WERI-Rb-1 (cell line): ENCODE measurements at regions not wholly inside any gene's neighbourhood (a gene's known extent, or its start where the extent isn't known, plus 50 kb on each side); places are given as distances from the start of the nearest gene placed in this dataset.
"Not testable (repeated sequence)": the region's sequence is repeated elsewhere in the genome, so short reads cannot be mapped to it uniquely, and the experiment has no call there.

Source experiments
- DNase-seq: peaks from one replicate; pipeline ENCODE4 v3.0.0-alpha.2; 2020
- H3K27ac ChIP-seq: fragments of 250-450 bp; sonication (Bioruptor Pico); 2 replicates; pipeline ENCODE4 v1.5.1; 2020; ENCODE audit warnings: mild to moderate bottlenecking, moderate library complexity
- H3K27me3 ChIP-seq: fragments of 250-450 bp; sonication (Bioruptor Pico); 2 replicates; pipeline ENCODE4 v1.5.1; 2021; ENCODE audit warnings: mild to moderate bottlenecking, low read depth, moderate library complexity; ENCODE audit not compliant: insufficient read depth, severe bottlenecking
- H3K36me3 ChIP-seq: fragments of 250-450 bp; sonication (Bioruptor Pico); 2 replicates; pipeline ENCODE4 v1.5.1; 2020; ENCODE audit warnings: mild to moderate bottlenecking, moderate library complexity
- H3K4me3 ChIP-seq: 2 replicates; pipeline ENCODE4 v1.5.1; 2011; ENCODE audit warnings: low read depth, mild to moderate bottlenecking, control low read depth, low read length
- H3K9me3 ChIP-seq: fragments of 250-450 bp; sonication (Bioruptor Pico); 2 replicates; pipeline ENCODE4 v1.5.1; 2021; ENCODE audit warnings: mild to moderate bottlenecking, moderate library complexity; ENCODE audit not compliant: severe bottlenecking
- TF ChIP-seq, protein P1 (sequence below): IDR thresholded peaks from 2 replicates; pipeline ENCODE4 v1.5.1; 2011; ENCODE audit warnings: low read depth, mild to moderate bottlenecking, control low read depth, inconsistent platforms, low read length

DNA sequence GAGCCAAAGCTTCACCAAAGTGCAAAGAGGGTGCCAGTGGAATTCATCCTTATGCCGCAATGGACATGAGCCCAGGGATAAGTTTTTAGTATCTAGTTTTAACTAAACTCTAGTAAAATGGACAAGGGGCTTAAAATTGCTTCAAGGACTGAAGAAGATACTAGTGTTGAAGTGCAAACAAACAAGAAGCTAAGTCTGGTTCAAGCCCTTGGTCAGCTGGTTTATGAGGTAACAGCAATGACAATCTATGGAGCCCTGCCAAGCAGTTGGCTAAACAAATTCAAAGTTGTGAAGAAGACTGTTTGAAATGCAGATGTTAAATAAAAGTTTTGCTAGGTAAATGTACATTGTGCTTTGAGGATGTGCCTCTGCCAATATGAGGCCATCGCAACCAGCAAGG, 209.4 kb downstream of the KTN1 start:
- Histone ChIP-seq H3K36me3 (no peaks in the 10 kb centered on the region), H3K4me3 (no peak overlapping the region)
- TF ChIP-seq, protein P1, sequence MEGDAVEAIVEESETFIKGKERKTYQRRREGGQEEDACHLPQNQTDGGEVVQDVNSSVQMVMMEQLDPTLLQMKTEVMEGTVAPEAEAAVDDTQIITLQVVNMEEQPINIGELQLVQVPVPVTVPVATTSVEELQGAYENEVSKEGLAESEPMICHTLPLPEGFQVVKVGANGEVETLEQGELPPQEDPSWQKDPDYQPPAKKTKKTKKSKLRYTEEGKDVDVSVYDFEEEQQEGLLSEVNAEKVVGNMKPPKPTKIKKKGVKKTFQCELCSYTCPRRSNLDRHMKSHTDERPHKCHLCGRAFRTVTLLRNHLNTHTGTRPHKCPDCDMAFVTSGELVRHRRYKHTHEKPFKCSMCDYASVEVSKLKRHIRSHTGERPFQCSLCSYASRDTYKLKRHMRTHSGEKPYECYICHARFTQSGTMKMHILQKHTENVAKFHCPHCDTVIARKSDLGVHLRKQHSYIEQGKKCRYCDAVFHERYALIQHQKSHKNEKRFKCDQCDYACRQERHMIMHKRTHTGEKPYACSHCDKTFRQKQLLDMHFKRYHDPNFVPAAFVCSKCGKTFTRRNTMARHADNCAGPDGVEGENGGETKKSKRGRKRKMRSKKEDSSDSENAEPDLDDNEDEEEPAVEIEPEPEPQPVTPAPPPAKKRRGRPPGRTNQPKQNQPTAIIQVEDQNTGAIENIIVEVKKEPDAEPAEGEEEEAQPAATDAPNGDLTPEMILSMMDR: no peak

DNA sequence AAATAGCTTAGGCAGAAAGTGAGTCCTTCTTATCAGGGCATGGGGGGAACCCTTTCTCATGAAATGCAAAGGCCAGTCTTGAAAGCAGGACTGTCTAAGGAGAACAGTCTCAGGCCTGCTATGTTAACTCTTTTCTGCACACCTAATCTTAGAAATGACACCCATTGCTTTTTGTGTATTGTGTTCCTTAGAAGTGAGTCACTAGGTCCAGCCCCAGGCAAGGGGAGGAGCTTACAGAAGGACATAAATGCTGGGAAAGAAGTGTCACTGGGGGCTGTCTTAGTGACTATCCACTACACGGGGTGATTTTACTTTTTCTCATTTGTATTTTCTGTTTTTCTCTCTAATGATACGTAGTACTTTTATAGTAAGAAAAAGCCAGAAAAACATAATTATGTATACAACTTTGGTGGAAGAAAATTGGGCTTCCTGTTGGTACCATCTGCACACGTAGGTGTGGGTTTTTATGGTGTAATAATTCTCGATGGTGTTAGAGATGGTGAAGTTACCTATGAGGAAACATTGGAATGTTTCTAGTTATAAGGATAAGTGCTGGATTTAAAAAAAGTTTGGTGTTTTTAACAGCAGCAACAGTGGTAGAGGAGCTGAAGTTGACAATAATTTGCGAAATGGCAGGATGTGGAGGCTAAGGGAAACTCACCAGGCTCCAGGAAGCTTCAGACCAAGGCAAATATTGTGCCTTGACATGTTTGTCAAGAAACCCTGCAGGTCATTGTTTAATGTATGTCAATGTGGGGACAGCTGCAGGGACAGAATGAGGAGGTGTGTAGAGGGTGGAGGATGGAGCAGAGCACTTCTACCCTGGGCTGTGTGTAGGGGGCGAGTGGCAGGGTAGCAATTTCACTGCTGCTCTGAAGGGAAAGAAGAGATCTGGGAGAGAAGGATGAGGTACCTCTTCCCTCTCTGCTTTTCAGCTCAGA, 214.9 kb downstream of the KTN1 start:
- Histone ChIP-seq H3K27ac (no peak overlapping the region), H3K4me3 (no peak overlapping the region), H3K36me3 (no peaks in the 10 kb centered on the region), H3K27me3 (no peaks in the 10 kb centered on the region), H3K9me3 (no peaks in the 10 kb centered on the region)
- no peak for DNase-seq
- TF ChIP-seq, protein P1: no peak

More for the DNA sequence above, 209.4 kb downstream of the KTN1 start:
- Histone ChIP-seq H3K27ac (no peak overlapping the region), H3K9me3 (no peaks in the 10 kb centered on the region), H3K27me3 (no peaks in the 10 kb centered on the region)
- no peak for DNase-seq

DNA sequence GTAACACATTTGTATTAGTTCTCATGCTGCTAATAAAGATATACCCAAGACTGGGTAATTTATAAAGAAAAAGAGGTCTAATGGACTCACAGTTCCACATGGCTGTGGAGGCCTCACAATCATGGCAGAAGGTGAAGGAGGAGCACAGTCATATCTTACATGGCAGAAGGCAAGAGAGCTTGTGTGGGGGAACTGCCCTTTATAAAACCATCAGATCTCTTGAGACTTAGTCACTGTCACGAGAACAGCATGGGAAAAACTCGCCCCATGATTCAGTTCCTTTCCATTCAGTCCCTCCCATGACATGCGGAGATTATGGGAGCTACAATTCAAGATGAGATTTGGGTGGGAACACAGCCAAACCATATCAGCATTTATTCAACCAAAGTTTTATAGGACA, 216.5 kb downstream of the KTN1 start:
- not testable (repeated sequence) for H3K36me3 ChIP-seq, H3K27me3 ChIP-seq, H3K4me3 ChIP-seq, H3K27ac ChIP-seq, DNase-seq, H3K9me3 ChIP-seq

DNA sequence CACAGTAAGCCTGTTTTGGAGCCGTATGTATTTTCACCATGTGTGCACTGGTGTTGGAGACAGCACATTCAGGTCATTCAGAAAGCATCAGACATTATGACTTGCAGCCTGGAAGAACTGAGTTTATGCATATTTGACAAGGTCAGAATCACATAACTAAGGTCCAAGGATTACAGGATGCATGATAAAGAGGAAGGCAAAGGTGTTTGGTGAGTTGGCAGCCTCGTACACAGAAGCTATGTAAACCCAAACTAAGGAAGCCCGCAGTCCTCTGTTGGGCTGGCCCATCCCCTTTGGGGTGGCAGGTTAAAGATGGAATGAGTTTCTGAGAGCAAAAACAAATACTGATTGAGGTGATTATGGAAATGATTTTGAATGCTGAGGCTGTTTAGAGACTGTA, 218.4 kb downstream of the KTN1 start:
- TF ChIP-seq, protein P1: no peak
- H3K9me3 ChIP-seq: no peaks in the 10 kb centered on the region
- no peak overlapping the region for H3K4me3 ChIP-seq
- H3K27me3 ChIP-seq: no peaks in the 10 kb centered on the region
- DNase-seq: no peak
- no peak overlapping the region for H3K27ac ChIP-seq
- H3K36me3 ChIP-seq: no peaks in the 10 kb centered on the region

DNA sequence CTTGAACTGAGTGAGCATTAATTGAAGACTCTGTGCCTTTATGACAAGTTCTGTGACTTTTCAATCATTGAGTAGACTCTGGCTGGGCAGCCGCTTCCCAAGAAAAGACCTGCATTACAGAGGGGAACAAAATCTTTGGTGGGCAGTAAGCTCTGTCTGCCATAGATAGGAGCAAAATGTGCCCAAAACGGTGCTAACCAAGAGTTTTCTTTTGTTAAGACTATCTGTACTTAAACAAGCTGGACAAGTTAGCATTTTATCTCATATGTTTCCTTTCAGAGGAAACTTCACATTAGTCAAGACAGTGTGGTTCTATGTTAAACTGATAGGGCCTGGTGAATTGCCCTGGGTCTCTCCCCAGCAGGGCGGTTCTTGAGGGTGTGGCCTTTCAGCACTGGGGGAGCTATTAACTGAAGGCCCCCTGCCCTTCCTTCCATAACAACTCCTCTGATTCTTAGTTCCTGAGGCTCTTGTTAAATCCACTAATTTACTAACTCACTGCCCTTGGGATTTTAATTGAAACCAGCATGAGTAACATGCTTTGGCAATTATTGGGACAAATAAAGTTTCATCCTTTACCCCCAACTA, 219.6 kb downstream of the KTN1 start:
- Histone ChIP-seq H3K4me3 (no peak overlapping the region), H3K9me3 (no peaks in the 10 kb centered on the region), H3K36me3 (no peaks in the 10 kb centered on the region), H3K27me3 (no peaks in the 10 kb centered on the region), H3K27ac (no peak overlapping the region)
- TF ChIP-seq, protein P1: no peak
- DNase-seq: no peak

DNA sequence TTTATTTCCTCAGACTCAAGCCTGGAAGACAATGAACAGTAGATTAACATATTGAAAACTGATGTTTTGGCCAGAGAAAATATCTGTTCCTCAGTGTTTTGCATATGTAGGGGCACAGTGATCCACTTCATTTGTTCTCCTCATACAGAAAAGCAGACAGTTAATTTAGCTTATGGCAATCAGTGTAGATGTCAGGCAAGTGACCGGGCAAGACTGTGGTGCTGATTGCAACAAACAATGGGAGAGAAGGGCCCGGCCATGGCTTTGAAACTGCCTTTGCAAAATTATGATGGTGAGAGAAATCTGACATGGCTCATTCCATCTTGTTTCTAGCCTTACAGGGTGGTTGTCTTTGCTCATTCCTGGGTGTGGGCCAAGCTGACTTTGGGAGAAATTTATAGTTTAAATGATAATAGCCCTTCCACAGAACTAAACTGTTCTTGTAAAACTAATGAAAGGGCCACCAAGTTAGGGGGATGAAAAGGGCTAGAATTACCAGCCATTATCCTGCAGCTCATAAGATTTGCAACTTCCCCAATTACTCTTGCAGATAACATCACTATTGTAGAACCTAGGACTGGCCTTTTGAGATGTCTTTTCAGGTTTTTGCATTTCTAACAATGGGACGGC, 220.3 kb downstream of the KTN1 start:
- no peaks in the 10 kb centered on the region for H3K27me3 ChIP-seq
- no peaks in the 10 kb centered on the region for H3K9me3 ChIP-seq
- DNase-seq: no peak
- no peaks in the 10 kb centered on the region for H3K36me3 ChIP-seq
- TF ChIP-seq, protein P1: no peak
- no peak overlapping the region for H3K27ac ChIP-seq
- no peak overlapping the region for H3K4me3 ChIP-seq
